MCF 10A (cell line): ENCODE measurements at regions not wholly inside any gene's neighbourhood (a gene's known extent, or its start where the extent isn't known, plus 50 kb on each side); places are given as distances from the start of the nearest gene placed in this dataset.

Experiments
- BruUV-seq: library from RNA; stranded (reverse); fragments of 400-500 nt; replicated peaks from 2 replicates; lab custom pipeline; 2021; lab: Mats Ljungman, UMichigan
- CTCF ChIA-PET: fragments of 300-600 bp; sonication (Branson Sonifier 250); formaldehyde crosslinking; extraction: SDS; loops from one replicate; lab custom pipeline; 2021; ENCODE audit warnings: antibody characterized with exemption, inconsistent platforms; lab: Yijun Ruan, JAX
- POLR2A ChIA-PET: fragments of 300-600, 350-650 bp; sonication (Branson Sonifier 250); formaldehyde crosslinking; extraction: SDS; loops from one replicate; lab custom pipeline; 2020; ENCODE audit warnings: antibody characterized with exemption, inconsistent platforms; lab: Yijun Ruan, JAX
- DNase-seq: peaks from one replicate; pipeline ENCODE4 v3.0.0-alpha.2; 2018; ENCODE audit not compliant: unreplicated experiment
- H3K27ac Mint-ChIP-seq: one replicate; pipeline ENCODE4 v1.8.0; 2022; ENCODE audit warnings: mild to moderate bottlenecking, low read depth, mixed read lengths; ENCODE audit not compliant: unreplicated experiment
- H3K27me3 Mint-ChIP-seq: one replicate; pipeline ENCODE4 v1.8.0; 2022; ENCODE audit warnings: mixed read lengths; ENCODE audit not compliant: insufficient read depth, unreplicated experiment
- H3K36me3 Mint-ChIP-seq: one replicate; pipeline ENCODE4 v1.8.0; 2022; ENCODE audit warnings: mild to moderate bottlenecking, moderate library complexity, mixed read lengths; ENCODE audit not compliant: insufficient read depth, unreplicated experiment
- H3K4me1 Mint-ChIP-seq: one replicate; pipeline ENCODE4 v1.8.0; 2022; ENCODE audit warnings: mixed read lengths; ENCODE audit not compliant: insufficient read depth, unreplicated experiment
- H3K4me3 Mint-ChIP-seq: one replicate; pipeline ENCODE4 v1.8.0; 2022; ENCODE audit warnings: mild to moderate bottlenecking, moderate library complexity, mixed read lengths; ENCODE audit not compliant: unreplicated experiment
- H3K9me3 Mint-ChIP-seq: one replicate; pipeline ENCODE4 v1.8.0; 2022; ENCODE audit warnings: mixed read lengths; ENCODE audit not compliant: unreplicated experiment
- intact Hi-C: fragments of 100-400 bp; cut with micrococcal nuclease; formaldehyde crosslinking; loops from 2 replicates; pipeline ENCODE4 v1.14.1; 2022
- TF ChIP-seq, protein P1 (sequence below): fragments of 200-600 bp; IDR thresholded peaks from one replicate; pipeline ENCODE4 v1.8.0; 2022; ENCODE audit warnings: antibody characterized with exemption, mild to moderate bottlenecking; ENCODE audit not compliant: unreplicated experiment

DNA sequence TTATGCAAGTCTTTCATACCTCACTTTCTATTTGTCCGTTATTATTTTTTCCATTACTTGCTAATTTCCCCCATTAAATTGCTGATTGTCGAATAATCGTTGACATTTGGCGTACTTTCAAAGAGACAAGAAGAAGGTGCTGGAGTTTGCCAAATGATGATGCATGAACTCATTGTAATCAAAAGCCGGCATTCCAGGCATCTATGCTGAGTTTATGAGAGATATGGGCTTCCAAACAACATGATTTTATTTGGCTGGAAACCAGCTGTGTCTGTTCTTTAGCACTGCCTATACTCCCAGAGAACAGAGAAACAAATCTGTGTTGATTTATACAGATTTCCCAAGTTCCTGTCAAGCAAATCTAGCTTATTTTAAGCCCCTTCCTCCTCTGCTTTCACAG, 80.8 kb upstream of the RPS6KA3 start:
- intact Hi-C loops, result no loop called here
- Mint-ChIP-seq H3K36me3 (no peaks in the 10 kb centered on the region), H3K4me3 (no peak overlapping the region), H3K4me1 (no peaks in the 10 kb centered on the region), H3K27me3 (peaks cover 70% of the 10 kb centered on the region), H3K9me3 (peaks cover 7% of the 10 kb centered on the region), H3K27ac (no peak overlapping the region)
- TF ChIP-seq, protein P1, sequence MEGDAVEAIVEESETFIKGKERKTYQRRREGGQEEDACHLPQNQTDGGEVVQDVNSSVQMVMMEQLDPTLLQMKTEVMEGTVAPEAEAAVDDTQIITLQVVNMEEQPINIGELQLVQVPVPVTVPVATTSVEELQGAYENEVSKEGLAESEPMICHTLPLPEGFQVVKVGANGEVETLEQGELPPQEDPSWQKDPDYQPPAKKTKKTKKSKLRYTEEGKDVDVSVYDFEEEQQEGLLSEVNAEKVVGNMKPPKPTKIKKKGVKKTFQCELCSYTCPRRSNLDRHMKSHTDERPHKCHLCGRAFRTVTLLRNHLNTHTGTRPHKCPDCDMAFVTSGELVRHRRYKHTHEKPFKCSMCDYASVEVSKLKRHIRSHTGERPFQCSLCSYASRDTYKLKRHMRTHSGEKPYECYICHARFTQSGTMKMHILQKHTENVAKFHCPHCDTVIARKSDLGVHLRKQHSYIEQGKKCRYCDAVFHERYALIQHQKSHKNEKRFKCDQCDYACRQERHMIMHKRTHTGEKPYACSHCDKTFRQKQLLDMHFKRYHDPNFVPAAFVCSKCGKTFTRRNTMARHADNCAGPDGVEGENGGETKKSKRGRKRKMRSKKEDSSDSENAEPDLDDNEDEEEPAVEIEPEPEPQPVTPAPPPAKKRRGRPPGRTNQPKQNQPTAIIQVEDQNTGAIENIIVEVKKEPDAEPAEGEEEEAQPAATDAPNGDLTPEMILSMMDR, result no peak
- POLR2A ChIA-PET, result interaction anchor here (1.3 kb wide), 1 partner anchor 15 kb away, joined by 3 read pairs; no protein-coding TSS in a partner anchor
- CTCF ChIA-PET, result interaction anchor here (1.6 kb wide), 1 partner anchor 13 kb away, joined by 3 read pairs; no protein-coding TSS in a partner anchor
- DNase-seq, result no peak
- BruUV-seq, result no TSS peak

DNA sequence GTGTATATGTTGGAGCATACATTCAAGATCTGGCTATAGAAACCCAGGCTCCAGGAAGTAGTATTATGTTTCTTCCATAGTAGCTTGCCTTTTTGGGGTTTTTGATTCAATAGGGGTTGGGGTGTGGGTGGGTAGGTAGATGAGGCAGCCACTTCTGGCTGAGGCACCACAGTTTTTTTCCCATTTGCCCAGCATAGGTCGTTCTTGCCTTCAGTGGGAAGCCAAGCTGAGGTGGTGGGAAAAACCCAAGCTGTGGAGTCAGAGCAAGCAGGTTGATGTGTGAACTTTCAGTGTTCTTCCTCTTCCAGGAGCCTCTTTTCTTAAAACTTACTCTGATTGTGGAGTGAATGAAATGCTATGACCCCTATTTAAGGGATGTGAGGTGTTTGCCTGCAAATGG, 67.0 kb upstream of the RPS6KA3 start:
- intact Hi-C loops, result no loop called here
- Mint-ChIP-seq H3K27me3 (peaks cover 27% of the 10 kb centered on the region), H3K4me1 (no peaks in the 10 kb centered on the region), H3K36me3 (no peaks in the 10 kb centered on the region), H3K4me3 (no peak overlapping the region), H3K9me3 (no peaks in the 10 kb centered on the region), H3K27ac (no peak overlapping the region)
- TF ChIP-seq, protein P1, result no peak
- POLR2A ChIA-PET, result no interaction called here
- BruUV-seq, result no TSS peak
- DNase-seq, result no peak
- CTCF ChIA-PET, result interaction anchor here (0.6 kb wide), 1 partner anchor 83 kb away, joined by 4 read pairs; no protein-coding TSS in a partner anchor

DNA sequence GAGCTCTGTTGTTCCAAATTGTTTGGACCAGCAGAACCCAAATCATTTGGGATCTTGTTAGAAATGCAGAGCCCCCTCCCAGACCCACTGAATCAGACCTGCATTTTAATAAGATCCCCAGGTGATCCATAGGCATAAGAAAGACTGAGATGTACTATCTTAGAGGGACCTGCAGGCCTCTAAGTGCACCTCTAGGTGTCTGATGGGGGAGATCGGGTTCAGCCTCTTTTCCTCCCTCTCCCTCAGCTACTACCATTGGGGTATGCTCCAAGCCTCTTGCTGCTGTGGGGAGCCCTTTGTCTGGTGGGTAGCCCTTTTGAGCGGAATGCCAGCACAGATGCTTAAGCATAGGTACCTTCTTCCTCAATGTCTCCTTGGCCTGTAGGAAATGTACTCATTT, 63.8 kb upstream of the RPS6KA3 start:
- ChIA-PET CTCF (no interaction called here), POLR2A (no interaction called here)
- TF ChIP-seq, protein P1, result no peak
- no TSS peak for BruUV-seq
- Mint-ChIP-seq H3K4me1 (no peaks in the 10 kb centered on the region), H3K27ac (no peak overlapping the region), H3K36me3 (no peaks in the 10 kb centered on the region), H3K4me3 (no peak overlapping the region), H3K9me3 (no peaks in the 10 kb centered on the region), H3K27me3 (peaks cover 45% of the 10 kb centered on the region)
- intact Hi-C loops, result no loop called here
- DNase-seq, result no peak

DNA sequence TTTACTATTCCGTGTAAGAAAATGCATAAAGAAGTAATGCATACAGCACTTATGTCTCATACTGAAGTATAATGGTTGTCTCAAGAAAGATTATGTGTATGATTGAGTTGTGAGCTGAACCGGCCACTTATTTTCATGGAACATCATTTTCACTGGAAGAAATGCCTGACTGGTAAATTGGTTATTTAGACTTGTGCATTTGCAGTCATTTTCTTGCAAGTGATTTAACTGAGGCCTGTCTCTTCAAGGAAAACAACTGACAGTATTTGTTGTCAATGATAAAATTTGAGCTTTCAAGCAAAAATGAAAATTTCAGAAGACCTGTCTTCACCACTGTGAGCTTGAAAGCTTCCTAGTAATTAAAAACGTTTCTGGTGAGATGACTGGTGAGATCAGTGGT, 62.7 kb upstream of the RPS6KA3 start:
- DNase-seq, result no peak
- Mint-ChIP-seq H3K4me1 (no peaks in the 10 kb centered on the region), H3K27me3 (peaks cover 56% of the 10 kb centered on the region), H3K4me3 (no peak overlapping the region), H3K36me3 (no peaks in the 10 kb centered on the region), H3K27ac (no peak overlapping the region), H3K9me3 (no peaks in the 10 kb centered on the region)
- ChIA-PET POLR2A (interaction anchor here (0.7 kb wide), 1 partner anchor 373 kb away, joined by 3 read pairs; no protein-coding TSS in a partner anchor), CTCF (no interaction called here)
- TF ChIP-seq, protein P1, result no peak
- intact Hi-C loops, result no loop called here
- BruUV-seq, result no TSS peak
